OCI-LY1 (cell line): ENCODE measurements at regions not wholly inside any gene's neighbourhood (a gene's known extent, or its start where the extent isn't known, plus 50 kb on each side); places are given as distances from the start of the nearest gene placed in this dataset.
"Not testable (repeated sequence)": the region's sequence is repeated elsewhere in the genome, so short reads cannot be mapped to it uniquely, and the experiment has no call there.

Experiments
- EZH2 ChIP-seq: fragments of 200-600 bp; sonication (generic), shearing (Covaris generic); IDR thresholded peaks from 2 replicates; pipeline ENCODE4 v1.8.0; 2017; ENCODE audit warnings: borderline replicate concordance, mixed run types, mild to moderate bottlenecking, antibody characterized with exemption, low read length, moderate library complexity, mixed read lengths
- TF ChIP-seq, protein P1 (sequence below): fragments of 200-600 bp; sonication (generic), shearing (Covaris generic); IDR thresholded peaks from 2 replicates; pipeline ENCODE4 v1.5.1; 2017; ENCODE audit warnings: mild to moderate bottlenecking, antibody characterized with exemption, low read length, moderate library complexity, mixed read lengths

GRCh38 chr15:31718625-31719024 lies 311.7 kb upstream of the CHRNA7 start:
- TF ChIP-seq, protein P1, sequence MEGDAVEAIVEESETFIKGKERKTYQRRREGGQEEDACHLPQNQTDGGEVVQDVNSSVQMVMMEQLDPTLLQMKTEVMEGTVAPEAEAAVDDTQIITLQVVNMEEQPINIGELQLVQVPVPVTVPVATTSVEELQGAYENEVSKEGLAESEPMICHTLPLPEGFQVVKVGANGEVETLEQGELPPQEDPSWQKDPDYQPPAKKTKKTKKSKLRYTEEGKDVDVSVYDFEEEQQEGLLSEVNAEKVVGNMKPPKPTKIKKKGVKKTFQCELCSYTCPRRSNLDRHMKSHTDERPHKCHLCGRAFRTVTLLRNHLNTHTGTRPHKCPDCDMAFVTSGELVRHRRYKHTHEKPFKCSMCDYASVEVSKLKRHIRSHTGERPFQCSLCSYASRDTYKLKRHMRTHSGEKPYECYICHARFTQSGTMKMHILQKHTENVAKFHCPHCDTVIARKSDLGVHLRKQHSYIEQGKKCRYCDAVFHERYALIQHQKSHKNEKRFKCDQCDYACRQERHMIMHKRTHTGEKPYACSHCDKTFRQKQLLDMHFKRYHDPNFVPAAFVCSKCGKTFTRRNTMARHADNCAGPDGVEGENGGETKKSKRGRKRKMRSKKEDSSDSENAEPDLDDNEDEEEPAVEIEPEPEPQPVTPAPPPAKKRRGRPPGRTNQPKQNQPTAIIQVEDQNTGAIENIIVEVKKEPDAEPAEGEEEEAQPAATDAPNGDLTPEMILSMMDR = not testable (repeated sequence)
- not testable (repeated sequence) for TF ChIP-seq EZH2
